GM21717 (cell line): ENCODE measurements at regions not wholly inside any gene's neighbourhood (a gene's known extent, or its start where the extent isn't known, plus 50 kb on each side); places are given as distances from the start of the nearest gene placed in this dataset.

Source experiments
- ATAC-seq: cut with Tn5 transposase; IDR thresholded peaks from one replicate; pipeline ENCODE4 v1.9.1; 2021; ENCODE audit warnings: mild to moderate bottlenecking, moderate library complexity; ENCODE audit not compliant: unreplicated experiment

DNA sequence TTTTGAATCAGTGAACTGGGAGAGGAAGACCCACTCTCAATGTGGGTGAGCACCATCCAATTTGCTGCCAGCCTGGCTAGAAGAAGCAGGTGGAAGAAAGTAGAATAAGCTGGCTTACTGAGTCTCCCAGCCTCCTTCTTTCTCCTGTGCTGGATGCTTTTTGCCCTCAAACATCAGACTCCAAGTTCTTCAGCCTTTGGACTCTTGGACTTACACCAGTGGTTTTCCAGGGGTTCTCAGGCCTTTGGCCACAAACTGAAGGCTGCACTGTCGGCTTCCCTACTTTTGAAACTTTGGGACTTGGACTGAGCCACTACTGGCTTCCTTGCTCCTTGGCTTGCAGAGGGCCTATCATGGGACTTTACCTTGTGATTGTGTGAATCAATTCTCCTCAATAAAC is 804.2 kb upstream of the SLITRK1 start:
- ATAC-seq: no peak

DNA sequence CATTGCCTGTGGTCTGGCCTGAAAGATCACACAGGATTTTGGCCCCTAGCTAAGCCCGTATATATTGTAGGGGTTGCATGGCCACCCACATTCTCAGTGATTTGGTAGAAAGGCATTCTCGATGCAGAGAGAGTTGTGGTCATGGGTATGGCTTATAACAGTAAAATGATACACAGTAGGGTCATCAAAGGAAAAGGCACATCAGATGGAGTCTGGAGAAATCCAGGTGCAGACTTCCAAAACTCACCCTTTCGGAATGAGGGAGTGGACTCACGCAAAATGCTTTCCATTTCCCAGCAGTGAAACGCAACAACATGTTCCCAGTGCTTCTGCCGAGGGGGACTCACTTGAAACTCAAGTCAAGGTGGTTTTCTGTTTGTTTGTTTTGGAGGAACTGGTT is 802.5 kb upstream of the SLITRK1 start:
- no peak for ATAC-seq

DNA sequence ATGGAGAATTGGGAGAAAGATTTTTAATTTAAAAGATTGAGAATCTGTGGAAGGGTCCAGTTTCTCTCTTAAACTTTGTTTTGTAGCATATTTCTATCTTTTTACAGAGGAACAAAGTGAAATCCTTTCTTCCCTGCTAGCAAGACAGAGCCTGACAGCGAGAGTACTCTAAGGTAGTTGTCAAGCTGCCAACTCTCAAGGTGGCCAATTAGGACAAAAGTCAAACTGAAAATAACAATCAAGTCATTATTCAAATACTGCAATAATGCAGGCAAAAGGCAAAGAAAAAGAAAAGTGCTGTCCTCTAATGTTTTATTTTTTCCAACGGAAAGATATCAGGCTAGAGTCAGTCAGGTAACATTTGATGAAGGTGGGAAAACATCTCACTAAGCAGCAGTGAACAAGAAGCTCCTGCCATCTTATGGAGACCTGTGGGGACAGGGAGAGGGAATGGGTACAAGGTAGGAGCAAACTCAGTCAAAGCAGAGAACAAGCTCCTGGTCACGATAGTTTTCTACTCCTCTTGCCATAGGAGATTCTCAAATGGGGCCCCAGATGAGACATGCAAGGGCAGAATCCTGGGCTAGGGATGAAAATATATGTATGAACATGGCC is 801.9 kb upstream of the SLITRK1 start:
- ATAC-seq: no peak

DNA sequence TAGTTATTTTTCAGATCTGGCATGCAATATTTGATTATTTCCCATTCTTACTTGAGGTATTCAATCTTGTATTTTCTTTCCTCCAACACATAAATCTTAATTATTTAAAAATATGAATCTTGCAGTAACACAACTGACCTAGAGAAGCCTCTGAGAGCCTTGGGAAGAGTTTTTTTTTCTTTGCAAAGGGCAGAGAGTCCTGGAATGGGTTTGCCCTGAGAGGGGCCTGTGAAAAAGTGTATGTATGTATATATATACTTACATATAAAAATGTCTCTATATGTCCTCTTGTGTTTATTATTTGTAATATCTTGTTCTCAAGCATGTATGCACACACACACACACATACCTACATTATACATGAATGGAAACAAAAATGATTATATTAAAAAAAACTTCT is 801.2 kb upstream of the SLITRK1 start:
- no peak for ATAC-seq

DNA sequence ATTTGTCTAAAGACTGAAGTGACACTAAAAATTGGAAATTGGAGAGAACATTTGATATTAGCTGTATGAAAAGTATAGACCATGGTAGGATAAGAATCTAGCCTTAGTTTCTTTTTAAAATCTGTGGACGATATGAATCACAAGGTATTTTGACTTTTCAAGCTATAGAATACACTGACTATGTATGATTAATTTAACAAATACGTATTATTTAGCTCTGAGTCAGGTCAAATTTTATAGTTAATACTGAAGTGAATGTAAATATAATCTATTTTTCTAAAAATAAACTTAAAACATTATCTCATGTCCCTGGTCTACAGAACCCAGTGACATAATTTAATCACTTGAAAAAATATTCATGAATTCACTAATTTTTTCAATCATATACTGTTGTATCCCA is 795.6 kb upstream of the SLITRK1 start:
- ATAC-seq: no peak

DNA sequence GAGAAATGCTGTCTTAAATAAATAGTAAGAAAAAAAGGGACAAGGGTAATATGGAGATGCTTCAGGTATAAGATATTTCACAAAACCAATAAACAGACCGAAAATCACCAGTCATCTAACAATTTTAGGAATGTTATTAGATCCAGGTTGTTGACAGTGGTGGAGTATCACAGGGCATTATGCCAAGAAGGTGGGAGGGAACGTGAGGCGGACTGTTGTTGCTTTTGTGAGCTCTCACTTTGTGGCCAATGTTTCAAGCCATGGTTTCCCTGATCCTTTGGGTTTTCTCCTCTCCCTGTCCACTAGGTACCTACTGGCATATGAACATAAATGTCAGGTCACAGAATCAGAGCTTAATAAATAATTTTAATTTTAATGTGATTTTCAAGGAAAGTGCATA is 790.3 kb upstream of the SLITRK1 start:
- no peak for ATAC-seq

DNA sequence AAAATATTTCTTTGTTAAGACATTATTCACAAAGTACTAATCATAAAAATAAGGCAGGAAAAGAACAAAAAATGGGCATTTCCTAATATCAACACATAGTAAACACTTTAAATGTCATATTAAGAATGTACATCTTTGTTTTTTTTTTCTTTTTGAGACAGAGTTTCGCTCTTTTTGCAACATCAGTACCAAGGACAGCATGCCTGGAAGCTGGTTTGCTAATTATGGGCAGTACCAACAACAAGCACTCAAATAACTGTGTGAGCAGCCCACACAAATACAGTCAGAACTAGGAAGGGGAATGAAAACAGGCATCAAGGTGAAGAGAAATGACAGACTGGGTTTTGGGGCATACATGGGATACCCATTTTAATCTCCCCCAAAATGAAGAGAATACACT is 788.0 kb upstream of the SLITRK1 start:
- no peak for ATAC-seq

DNA sequence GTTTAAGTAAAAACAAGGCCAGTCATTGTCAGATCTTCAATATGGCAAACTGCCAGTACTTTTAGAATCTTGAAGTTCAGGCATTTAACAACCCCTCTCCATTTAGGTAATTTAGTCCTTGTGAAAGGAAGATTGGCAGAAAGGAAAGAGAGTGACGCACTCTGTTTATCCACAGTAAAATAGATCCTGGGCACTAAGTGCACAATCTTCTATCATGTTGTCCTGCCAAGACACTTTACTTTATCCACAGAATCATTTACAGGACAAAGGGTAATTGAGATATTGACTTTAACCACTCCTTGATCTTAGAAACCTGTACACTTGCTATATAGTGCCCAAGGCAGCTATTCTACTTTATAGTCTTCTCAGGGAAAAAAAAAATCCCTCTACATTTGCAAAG is 786.4 kb upstream of the SLITRK1 start:
- no peak for ATAC-seq

DNA sequence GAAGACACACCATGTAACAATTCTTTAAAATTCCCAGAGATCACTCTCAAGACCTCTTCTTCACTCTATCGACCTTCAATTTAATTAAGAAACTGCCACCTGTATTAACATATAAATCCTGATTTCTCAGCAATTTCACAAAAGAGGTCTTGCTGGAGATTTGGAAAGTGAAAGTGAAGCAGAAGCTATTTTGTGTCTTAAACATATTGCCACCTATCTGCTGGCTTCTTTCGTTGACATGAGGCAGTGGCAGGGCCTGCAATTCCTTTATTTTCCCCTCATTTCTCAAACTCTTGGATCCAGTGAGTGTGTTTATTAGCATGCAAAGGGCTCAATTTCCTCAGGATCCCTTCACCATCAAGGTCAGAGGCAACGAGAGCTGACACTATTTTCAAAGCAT is 780.2 kb upstream of the SLITRK1 start:
- ATAC-seq: no peak

DNA sequence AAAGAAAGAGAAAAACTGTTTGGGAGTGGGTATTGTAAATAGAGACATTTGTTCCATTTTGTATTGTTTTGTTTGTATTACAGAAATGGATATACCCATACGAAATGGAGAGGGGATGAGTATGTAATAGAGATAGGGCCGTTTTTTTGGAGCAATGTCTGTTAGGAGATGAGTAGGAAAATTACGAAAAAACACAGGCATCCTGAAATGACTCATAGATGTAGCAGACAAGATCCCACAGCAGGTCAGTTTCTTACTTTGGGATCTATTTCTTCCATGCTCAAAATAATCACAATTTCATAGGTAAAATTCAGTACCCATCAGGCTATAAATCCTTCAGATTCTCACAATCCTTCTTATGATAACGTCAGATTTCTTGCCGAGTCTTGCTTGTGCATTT is 779.4 kb upstream of the SLITRK1 start:
- ATAC-seq: no peak

DNA sequence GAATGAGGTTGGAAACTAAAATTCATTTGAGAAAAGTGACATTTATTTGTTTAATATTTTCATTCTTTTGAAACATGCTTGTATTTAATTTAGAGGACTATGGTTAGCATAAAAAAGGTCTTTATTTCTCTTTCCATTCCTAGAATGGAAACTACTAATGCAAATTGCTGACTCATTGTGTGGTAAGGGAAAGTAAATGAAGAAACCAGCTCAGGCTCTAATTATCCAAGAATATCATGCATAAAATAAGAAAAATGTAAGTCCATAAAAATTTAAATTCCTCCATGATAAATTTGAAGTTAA is 777.0 kb upstream of the SLITRK1 start:
- no peak for ATAC-seq

DNA sequence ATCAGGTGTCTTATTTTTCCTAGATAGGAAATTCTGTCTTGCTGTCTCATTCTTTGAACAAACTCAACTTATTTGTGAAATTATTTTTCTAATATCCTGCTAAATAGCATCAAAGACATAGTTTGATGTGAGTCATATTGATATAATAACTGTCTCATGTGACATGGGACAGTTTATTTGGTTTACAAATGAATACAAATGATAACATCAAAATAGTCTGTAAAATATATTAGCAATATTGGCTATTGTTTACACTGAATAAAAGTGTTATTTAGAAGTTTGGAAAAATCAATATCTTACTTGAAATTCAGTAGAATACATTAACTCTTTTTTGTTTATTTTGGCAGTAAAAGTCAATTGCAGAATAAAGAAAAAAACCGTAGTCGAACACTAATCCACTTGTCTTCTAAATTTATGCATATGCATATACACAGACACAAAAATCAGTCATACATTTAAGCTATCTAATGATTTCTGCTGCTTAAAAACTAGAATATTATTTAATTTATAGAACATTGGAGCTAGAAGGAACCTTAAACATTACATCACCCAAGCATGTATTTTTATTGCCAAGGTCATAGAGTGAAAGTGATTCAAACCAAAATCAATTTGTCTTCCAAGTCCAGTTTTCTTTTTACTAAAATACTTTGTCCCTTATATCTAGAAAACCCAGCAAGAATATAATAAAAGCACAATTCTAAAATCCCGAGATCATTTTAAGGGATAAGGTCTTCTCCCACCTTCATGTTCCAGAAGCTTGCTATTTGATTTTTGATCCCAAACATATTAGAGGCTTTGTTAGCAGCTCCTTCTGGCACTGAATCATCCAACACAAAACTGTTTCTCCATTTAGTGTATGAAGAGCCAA is 776.5 kb upstream of the SLITRK1 start:
- no peak for ATAC-seq

DNA sequence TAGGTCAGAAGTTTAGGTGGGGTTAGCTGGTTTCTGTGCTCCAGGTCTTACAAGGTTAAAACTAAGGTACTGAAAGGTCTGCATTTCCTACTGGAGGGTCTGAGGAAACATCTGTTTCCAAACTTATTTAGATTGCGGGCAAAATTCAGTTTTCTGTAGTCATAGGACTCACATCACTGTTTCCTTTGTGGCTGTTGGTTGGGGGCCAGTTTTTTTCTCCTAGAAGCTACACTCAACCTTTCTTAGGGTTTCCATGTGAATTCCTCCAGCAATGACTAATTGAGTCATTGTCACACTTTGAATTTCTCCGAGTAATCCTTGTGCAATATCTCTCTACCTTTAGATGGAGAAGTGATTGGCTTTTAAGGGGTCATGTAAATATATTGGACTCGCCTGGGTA is 773.4 kb upstream of the SLITRK1 start:
- ATAC-seq: no peak

DNA sequence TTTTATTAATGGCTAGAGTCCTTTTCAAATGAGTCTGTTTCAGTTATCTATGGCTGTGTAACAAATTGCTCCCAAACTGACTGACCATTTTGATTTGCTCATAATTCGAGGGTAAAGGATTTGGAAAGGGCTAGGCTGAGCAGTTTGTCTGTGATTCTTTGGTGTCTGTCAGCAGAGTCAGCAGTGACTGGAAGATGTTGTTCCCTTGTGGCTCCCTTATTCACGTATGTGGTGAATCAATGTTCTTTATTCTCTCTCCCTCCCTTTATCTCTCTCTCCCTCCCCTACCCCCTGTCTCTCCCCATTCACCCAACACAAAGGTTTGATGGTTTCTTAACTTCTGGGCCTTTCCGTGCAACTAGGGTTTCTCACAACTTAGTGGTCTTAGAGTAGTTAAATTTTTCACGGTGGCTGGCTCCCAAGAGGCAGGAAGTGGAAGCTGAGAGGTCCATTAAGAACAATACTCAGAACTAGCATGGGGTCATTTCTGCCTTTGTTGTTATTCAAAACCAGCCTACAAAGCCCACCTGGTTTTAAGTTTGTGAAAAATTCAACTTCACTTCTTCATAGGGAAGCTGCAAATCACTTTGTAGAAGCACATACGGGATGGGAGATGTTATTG is 772.5 kb upstream of the SLITRK1 start:
- ATAC-seq: no peak

DNA sequence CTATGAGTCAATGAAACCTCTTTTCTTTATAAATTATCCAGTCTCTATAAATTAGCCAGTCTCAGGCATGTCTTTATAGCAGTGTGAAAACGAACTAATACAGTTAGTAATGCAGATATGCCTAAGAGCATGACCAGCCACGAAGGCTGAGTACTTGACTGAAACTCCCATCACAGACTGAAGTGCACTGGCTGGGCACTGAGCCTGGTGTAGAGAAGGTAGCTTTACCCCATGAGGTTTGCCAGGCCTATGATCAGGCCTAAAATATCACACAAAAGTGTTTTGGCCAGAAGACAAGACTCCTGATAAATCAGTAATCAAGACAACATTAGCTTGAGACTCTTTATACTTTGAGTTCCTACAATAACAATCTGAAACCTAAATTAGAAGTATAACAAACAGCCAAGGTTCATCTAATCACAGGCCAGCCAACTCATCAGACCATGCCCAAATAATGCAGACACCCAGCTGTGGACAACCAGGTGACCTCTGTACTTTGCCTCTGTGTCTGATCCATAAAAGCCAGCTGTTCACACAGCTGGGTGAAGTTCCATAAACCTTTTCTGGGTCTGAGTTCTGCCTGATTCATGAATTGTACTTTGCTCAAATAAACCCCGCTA is 771.8 kb upstream of the SLITRK1 start:
- no peak for ATAC-seq

DNA sequence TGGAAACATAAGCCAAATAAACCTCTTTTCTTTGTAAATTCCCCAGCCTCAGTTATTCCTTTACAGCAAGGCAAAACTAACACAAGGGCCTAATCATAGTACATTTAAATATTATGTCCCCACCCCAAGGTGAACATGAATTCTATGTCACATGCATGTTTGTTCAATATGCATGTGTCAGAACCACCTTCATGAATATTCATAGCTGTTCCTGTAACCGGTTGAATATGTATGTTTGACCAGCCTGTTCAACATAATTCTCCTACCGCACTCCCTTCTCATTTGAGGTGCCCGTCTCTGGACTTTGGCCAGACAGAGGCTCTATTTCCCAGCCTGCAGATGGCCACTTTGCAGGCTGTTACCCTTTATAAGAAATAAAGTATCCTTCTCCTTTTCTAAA is 769.4 kb upstream of the SLITRK1 start:
- ATAC-seq: no peak

DNA sequence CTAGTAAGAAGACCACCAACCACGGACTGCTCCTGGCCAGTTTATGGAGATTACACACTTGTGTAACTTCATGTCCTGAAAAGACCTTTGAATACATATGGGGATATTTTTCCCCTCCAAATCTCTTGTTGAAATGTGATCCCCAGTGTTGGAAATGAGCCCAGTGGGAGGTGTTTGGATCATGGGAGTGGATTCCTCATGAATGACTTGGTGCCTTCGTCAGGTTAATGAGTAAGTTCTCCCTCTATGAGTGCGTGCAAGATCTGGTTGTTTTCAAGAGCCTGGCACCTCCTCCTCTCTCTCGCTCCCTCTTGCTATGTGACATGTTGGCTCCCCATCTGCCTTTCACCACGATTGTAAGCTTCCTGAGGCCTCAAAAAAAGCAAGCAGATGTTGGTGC is 769.0 kb upstream of the SLITRK1 start:
- ATAC-seq: no peak

DNA sequence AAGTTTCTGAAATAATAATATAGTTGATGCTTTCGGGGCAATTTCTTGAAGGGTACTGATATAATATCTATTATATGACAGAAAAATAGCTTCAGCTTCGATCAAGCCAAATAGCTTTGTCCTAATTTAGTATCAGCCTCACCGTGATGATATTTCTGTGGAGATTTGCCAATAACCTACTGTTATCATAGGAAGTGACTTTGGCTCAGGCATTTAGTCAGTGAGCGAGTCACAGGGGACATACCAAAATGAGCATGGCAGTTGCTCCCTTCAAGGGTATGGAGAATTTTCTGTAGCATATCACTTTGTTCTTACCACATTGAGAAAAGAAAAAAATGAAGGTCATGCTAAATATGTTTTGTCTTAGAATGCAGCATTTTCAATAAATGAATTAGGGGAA is 767.6 kb upstream of the SLITRK1 start:
- ATAC-seq: no peak

DNA sequence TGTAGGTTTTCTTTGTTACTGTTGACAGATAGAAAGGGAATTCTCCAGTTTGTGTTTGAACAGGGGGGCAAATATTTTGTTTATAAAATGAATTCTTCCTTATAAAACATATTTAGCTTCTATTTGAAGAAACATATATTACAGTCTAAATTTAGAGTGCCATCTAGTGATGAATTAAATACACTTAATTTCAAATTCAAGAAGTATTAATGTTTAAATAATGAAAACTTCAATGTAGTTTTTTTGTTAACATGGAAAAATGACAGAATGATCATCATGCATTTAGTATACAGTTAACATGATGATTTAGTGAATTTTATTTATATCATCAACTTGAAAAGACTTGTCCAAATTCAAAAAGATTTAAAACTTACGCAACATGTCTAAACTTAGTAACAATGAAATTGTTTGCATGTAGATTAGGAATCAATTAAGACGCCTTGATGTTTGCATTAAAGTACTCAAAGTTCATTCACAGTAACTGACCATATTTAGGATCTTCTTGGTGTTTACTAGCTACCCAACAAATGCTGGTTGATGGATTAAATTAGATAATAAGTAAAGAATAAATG is 765.9 kb upstream of the SLITRK1 start:
- ATAC-seq: no peak

DNA sequence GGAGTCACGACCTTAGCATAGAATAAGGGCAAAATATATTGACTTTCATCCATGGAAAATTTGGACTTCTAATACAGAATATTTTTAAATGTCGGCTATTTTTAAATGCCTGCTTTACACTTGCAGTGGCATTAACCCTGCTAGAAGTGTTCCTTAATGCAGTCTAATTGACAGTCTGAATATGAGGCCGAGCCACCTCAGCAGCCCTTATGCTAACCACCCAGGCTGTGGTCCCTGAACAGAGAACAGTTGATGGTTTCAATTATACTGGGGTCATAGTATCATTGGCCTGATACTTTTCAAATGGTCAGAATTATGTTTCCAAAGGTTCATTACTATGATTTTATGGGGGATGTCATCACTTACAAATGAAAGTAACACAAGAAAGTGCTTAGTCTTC is 764.7 kb upstream of the SLITRK1 start:
- ATAC-seq: no peak

DNA sequence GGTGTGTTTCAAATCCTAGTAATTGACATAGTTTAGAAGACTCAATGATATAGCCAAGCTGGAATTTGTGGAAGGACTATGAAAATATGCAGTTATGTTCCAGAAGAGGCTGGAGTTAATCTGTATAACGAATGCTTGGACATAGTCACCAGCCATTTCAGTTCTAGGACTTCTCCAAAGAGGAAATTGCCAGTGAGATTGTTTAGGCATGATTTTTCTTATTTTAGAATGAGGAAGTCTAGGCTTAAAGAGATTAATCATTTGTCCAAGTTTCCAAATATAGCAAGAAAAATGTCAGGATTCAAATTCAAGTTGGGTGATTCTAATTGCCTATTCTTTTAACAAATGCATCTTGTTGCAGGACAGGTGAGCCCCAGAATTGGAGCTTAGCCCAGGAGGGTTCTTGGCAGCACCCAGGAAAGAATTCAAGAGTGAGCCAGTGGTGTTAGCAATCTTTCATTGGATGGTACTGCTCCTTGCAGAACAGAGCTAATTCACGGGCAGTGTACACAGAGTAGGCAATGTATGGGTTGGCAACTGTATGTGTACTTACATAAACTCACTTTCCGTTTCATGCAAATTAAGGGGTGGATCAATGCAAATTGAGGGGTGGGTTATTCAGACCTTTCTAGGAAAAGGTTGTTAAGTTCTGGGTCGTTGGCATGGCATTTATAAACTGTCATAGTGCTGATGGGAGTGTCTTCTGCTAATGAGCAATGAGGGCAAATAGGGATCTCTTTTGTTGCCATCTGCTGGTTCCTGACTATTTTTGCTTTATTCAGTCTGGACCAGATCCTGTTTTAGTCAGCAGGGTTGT is 763.1 kb upstream of the SLITRK1 start:
- no peak for ATAC-seq
